Bronchial epithelial cell (primary cell): ENCODE measurements at regions not wholly inside any gene's neighbourhood (a gene's known extent, or its start where the extent isn't known, plus 50 kb on each side); places are given as distances from the start of the nearest gene placed in this dataset.

Experiments
- DNase-seq: peaks from one replicate; pipeline ENCODE4 v3.0.0-alpha.2; 2010; ENCODE audit warnings: low read depth
- FAIRE-seq: peaks from 2 replicates; lab custom pipeline; 2011; peaks lifted over from hg19 to GRCh38; lab: Jason Lieb, UNC
- H3K27me3 ChIP-seq: 2 replicates; pipeline ENCODE4 v1.5.1; 2011; ENCODE audit warnings: low read length; ENCODE audit not compliant: control insufficient read depth, insufficient read depth
- H3K36me3 ChIP-seq: 2 replicates; pipeline ENCODE4 v1.5.1; 2011; ENCODE audit warnings: low read length; ENCODE audit not compliant: control insufficient read depth, insufficient read depth
- H3K4me3 ChIP-seq: 2 replicates; pipeline ENCODE4 v1.5.1; 2011; ENCODE audit warnings: mild to moderate bottlenecking, low read depth, low read length, control low read depth
- CTCF ChIP-seq: IDR thresholded peaks from 2 replicates; pipeline ENCODE4 v1.5.1; 2011; ENCODE audit warnings: mild to moderate bottlenecking, moderate library complexity, low read length, control low read depth, inconsistent platforms; ENCODE audit not compliant: insufficient read depth, severe bottlenecking

GRCh38 chr15:53116169-53116568 is 326.0 kb upstream of the ONECUT1 start:
- FAIRE-seq (no peak), DNase-seq (no peak)
- no peak for TF ChIP-seq CTCF
- Histone ChIP-seq H3K4me3 (no peak overlapping the region), H3K27me3 (no peaks in the 10 kb centered on the region), H3K36me3 (no peaks in the 10 kb centered on the region)

GRCh38 chr15:53115563-53115962 is 325.4 kb upstream of the ONECUT1 start:
- Histone ChIP-seq H3K4me3 (no peak overlapping the region), H3K36me3 (no peaks in the 10 kb centered on the region), H3K27me3 (no peaks in the 10 kb centered on the region)
- no peak for FAIRE-seq
- TF ChIP-seq CTCF = no peak
- DNase-seq = no peak

GRCh38 chr15:53114960-53115359 is 324.8 kb upstream of the ONECUT1 start:
- Histone ChIP-seq H3K27me3 (no peaks in the 10 kb centered on the region), H3K36me3 (no peaks in the 10 kb centered on the region), H3K4me3 (no peak overlapping the region)
- TF ChIP-seq CTCF = no peak
- FAIRE-seq = no peak
- no peak for DNase-seq

- DNase-seq = no peak
- H3K27me3 ChIP-seq = no peaks in the 10 kb centered on the region
- no peaks in the 10 kb centered on the region for H3K36me3 ChIP-seq
- TF ChIP-seq CTCF = no peak
- no peak overlapping the region for H3K4me3 ChIP-seq
- no peak for FAIRE-seq
These were observed 320.9 kb upstream of the ONECUT1 start for GRCh38 chr15:53110999-53111398.

GRCh38 chr15:53108319-53108718 is 318.2 kb upstream of the ONECUT1 start:
- H3K27me3 ChIP-seq = no peaks in the 10 kb centered on the region
- no peak overlapping the region for H3K4me3 ChIP-seq
- no peaks in the 10 kb centered on the region for H3K36me3 ChIP-seq
- no peak for TF ChIP-seq CTCF
- DNase-seq (no peak), FAIRE-seq (no peak)

- FAIRE-seq = no peak
- DNase-seq = no peak
- Histone ChIP-seq H3K36me3 (no peaks in the 10 kb centered on the region), H3K27me3 (no peaks in the 10 kb centered on the region), H3K4me3 (no peak overlapping the region)
- no peak for TF ChIP-seq CTCF
These were observed 317.7 kb upstream of the ONECUT1 start for GRCh38 chr15:53107855-53108254.
